Prostate gland (tissue), 2 donors: ENCODE measurements at regions not wholly inside any gene's neighbourhood (a gene's known extent, or its start where the extent isn't known, plus 50 kb on each side); places are given as distances from the start of the nearest gene placed in this dataset.

ENCODE experiments used
- CTCF ChIP-seq, 4 experiments: fragments of 200-600 bp in 2 of 4; fragments of 450-650 bp in 2 of 4; sonication (generic) in 2 of 4; IDR thresholded peaks; 1 replicate in 3 of 4; 2 replicates in 1 of 4; pipeline ENCODE4 v1.5.1; 2016 to 2019; ENCODE audit warnings: antibody characterized with exemption in 4 of 4, mild to moderate bottlenecking in 2 of 4, moderate library complexity in 2 of 4
- POLR2A ChIP-seq: fragments of 450-650 bp; IDR thresholded peaks from one replicate; pipeline ENCODE4 v1.6.1; 2016; ENCODE audit warnings: antibody characterized with exemption, mild to moderate bottlenecking
- POLR2AphosphoS5 ChIP-seq: sonication (generic); formaldehyde crosslinking; IDR thresholded peaks from one replicate; pipeline ENCODE4 v1.6.1; 2017; ENCODE audit warnings: antibody characterized with exemption

GRCh38 chr9:78938821-78939220, 632.9 kb upstream of the TLE4 start:
- no peak for TF ChIP-seq POLR2A
- no peak for TF ChIP-seq CTCF (IDR thresholded peaks at IDR 0.05)
- TF ChIP-seq POLR2AphosphoS5, result no peak
